ENCODE measurements at regions not wholly inside any gene's neighbourhood (a gene's known extent, or its start where the extent isn't known, plus 50 kb on each side); places are given as distances from the start of the nearest gene placed in this dataset.

DNA sequence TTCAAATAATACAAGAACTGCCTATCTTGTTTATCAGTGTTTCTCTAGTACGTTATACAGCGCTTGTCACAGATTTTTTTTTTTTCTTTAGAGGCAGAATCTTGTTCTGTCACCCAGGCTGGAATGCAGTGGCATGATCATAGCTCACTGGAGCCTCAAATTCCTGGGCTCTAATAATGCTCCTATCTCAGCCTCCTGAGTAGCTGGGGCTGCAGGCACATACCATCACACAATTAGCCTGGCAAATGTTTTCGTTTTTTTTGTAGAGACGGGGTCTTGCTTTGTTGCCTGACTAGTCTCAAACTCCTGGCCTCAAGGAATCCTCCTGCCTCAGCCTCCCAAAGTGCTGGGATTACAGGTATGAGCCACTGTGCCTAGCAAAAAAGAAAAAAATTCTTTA is 66.0 kb upstream of the FREM2 start:
- TF ChIP-seq, protein P1, sequence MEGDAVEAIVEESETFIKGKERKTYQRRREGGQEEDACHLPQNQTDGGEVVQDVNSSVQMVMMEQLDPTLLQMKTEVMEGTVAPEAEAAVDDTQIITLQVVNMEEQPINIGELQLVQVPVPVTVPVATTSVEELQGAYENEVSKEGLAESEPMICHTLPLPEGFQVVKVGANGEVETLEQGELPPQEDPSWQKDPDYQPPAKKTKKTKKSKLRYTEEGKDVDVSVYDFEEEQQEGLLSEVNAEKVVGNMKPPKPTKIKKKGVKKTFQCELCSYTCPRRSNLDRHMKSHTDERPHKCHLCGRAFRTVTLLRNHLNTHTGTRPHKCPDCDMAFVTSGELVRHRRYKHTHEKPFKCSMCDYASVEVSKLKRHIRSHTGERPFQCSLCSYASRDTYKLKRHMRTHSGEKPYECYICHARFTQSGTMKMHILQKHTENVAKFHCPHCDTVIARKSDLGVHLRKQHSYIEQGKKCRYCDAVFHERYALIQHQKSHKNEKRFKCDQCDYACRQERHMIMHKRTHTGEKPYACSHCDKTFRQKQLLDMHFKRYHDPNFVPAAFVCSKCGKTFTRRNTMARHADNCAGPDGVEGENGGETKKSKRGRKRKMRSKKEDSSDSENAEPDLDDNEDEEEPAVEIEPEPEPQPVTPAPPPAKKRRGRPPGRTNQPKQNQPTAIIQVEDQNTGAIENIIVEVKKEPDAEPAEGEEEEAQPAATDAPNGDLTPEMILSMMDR (IDR thresholded peaks at IDR 0.05) = no peak
- no peak for TF ChIP-seq POLR2A (IDR thresholded peaks at IDR 0.05)

Data from right lobe of liver (tissue), 4 donors.